ENCODE measurements at regions not wholly inside any gene's neighbourhood (a gene's known extent, or its start where the extent isn't known, plus 50 kb on each side); places are given as distances from the start of the nearest gene placed in this dataset.

DNA sequence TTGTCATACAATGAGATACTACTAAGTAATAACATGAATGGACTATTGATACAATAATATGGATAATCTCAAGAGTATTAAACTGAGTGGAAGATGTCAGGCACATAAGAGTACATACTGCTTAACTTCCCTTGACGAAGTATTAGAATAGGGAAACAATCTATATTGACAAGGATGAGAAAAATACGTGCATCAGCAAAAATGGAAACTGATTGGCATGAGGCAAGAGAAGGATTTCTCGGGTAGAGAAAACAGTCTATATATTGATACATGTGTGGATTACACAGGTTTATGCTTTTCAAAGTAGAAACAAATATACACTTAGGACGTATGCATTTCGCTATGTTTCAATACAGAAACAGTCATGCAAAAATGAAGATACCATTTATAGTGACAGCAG lies 57.4 kb downstream of the PRR20E start:
- TF ChIP-seq FOXA1 (IDR thresholded peaks at IDR 0.05) (no peak), TARDBP (IDR thresholded peaks at IDR 0.05) (no peak), FOXM1 (IDR thresholded peaks at IDR 0.05; ENCODE audit: borderline replicate concordance) (no peak), BHLHE40 (IDR thresholded peaks at IDR 0.05; ENCODE audit: borderline replicate concordance) (no peak), ARNT (IDR thresholded peaks at IDR 0.05) (no peak), SP1 (IDR thresholded peaks at IDR 0.05) (no peak), ZNF384 (IDR thresholded peaks at IDR 0.05) (no peak), SUZ12 (IDR thresholded peaks at IDR 0.05) (no peak)

Data from HEK293T (cell line).